ENCODE measurements at regions not wholly inside any gene's neighbourhood (a gene's known extent, or its start where the extent isn't known, plus 50 kb on each side); places are given as distances from the start of the nearest gene placed in this dataset.
"Not testable (repeated sequence)": the region's sequence is repeated elsewhere in the genome, so short reads cannot be mapped to it uniquely, and the experiment has no call there.

GRCh38 chr1:60553730-60554129 is 480.2 kb upstream of the C1orf87 start:
- no peak for DNase-seq (ENCODE audit: low read depth in 3 of 3)

DNA sequence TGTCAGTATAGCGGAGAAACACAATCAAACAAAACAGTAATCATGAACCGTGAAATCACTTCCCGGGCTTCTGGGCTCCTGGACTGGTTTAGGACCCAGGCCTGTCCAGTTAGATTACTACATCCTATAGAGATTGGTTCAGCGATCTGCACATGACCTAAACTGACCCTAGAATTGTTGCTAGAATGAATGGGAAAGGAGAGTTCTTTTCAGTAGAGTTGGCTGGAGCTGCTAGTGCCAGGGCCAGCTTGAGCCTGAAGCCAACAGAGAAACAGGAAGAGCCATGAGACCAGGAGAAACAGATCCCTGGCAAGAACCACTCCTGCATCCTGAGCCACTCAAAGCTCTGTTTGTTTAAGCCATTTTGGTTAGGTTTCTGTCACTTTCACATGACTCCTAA is 474.3 kb upstream of the C1orf87 start:
- no peak for DNase-seq (ENCODE audit: low read depth in 3 of 3)

GRCh38 chr1:60541831-60542532 is 468.4 kb upstream of the C1orf87 start:
- no peak for DNase-seq (ENCODE audit: low read depth in 3 of 3)

DNA sequence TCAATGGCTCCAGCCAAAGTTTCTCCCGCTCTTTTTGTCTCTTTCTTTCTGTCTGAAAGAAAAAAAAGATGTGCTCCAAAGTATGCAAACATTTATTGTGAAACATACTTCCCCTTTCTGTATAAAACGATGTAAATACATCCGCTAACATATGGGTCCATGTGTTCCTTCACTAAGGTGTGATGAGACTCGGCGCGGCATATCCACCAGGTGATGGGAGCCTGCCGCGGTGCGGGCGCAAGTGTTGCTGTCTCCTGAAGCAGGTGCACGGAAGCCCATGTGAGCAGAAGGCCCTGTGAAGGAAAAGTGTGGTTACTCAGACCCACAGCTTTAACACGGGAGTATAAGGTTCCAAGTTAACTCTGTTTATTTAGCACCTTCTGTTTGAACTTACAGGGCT is 466.6 kb upstream of the C1orf87 start:
- DNase-seq (ENCODE audit: low read depth in 3 of 3), result no peak

DNA sequence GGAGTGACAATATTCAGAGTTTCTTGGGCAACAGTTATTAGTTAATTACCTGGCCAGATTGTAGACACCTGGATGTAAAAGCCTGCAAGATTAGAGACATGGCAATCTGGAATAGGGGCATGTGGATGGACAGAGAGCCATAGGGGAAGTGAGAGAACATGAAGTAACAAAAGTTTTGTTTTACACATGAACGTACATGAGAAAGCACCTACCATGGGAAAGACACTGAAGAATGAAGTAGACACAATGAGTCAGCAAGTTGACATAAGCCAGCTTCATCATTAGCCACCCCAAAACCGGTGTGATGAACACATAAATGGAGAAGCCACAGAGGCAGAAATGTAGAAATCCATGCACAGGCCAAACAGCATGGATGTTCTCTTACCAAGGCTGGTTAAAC is 462.1 kb upstream of the C1orf87 start:
- DNase-seq (ENCODE audit: low read depth in 3 of 3), result no peak

- no peak for DNase-seq (ENCODE audit: low read depth in 3 of 3)
These were observed 454.0 kb upstream of the C1orf87 start for GRCh38 chr1:60527567-60527966.

DNA sequence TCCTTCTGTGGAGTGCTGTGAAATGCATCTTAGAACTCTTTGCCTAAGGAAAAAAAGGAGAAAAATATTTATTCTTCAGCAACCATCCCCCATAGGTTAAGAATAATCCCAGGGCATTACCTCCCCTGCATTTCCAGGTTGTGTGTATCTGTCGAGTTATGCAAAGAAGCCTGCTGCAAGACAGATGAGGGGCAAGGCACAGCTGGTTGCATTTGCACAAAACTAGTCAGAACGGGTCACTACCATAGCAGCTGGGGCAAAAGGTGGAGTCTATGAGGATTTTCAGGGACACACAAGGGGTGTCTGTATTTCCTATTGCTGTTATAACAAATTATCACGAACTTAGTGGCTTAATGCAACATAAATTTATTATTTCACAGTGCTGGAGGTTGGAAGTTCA is 443.4 kb upstream of the C1orf87 start:
- no peak for DNase-seq (ENCODE audit: low read depth in 3 of 3)

GRCh38 chr1:60510162-60510561 is 436.6 kb upstream of the C1orf87 start:
- no peak for DNase-seq (ENCODE audit: low read depth in 3 of 3)

- no peak for DNase-seq (ENCODE audit: low read depth in 3 of 3)
These were observed 430.8 kb upstream of the C1orf87 start for GRCh38 chr1:60504206-60504840.

DNA sequence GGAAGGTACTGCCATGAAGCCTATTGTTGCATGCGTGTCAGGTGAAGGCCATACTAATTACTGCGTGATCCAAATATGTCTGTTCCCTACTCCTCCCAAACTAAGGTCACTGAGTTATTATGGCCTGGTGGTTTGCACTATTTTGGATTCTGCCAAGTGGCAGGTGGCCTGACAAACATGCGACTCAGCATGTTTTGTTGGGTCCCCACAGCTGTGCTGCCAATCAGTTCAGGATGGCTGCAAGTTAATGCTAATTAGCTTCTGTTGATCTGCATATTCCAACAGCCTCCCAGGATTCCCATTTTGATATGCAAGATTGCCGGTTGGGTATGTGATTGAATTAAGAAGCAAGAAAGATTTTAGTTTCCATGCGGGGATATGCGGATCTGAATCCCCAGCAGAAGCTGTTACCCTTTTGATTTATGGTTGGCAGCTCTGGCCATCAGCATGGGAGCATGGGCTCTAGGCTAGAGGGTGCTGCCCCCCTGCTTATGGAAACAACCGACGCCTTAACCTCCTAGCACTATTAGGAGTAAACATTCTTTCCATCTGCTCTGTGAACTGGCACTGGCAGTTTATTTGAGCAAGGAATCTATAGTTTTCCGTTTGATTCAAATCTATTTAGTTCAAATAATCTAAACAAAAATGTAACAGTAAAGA is 429.8 kb upstream of the C1orf87 start:
- no peak for DNase-seq (ENCODE audit: low read depth in 3 of 3)

- no peak for DNase-seq (ENCODE audit: low read depth in 3 of 3)
These were observed 428.9 kb upstream of the C1orf87 start for GRCh38 chr1:60502506-60502905.

DNA sequence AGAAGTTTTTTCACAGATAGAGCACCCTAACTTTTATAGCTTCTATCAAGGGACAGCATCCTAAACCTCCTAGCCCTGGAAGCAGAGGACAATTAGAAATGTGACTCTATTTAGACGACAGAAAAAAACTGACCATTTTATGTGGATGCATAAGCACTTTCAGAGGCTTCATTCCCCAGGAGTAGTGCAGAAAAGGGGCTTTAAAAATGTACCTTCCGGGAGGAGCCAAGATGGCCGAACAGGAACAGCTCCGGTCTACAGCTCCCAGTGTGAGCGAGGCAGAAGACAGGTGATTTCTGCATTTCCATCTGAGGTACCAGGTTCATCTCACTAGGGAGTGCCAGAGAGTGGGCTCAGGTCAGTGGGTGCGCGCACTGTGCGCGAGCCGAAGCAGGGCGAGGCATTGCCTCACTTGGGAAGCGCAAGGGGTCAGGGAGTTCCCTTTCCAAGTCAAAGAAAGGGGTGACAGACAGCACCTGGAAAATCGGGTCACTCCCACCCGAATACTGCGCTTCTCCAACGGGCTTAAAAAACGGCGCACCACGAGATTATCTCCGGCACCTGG is 416.4 kb upstream of the C1orf87 start:
- not testable (repeated sequence) for DNase-seq (ENCODE audit: low read depth in 3 of 3)

DNA sequence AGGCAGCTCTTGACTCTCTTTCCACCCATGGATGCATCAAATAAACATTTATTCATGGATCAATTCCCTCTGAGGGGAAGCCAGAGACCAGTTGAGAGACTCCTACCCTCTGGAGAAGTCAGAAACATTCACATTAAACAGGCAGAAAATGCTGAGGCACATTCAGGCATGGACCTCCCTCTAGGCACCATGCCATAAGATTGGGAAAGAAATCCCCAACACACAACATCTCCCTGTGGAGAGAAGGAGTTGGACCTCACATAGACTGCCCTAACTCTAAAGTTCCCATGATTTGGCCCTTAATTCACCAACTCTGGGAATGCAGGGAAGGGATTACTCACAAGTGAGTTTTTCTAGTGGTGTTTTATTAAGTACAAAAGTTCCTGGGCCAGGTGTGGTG is 415.3 kb upstream of the C1orf87 start:
- no peak for DNase-seq (ENCODE audit: low read depth in 3 of 3)

DNA sequence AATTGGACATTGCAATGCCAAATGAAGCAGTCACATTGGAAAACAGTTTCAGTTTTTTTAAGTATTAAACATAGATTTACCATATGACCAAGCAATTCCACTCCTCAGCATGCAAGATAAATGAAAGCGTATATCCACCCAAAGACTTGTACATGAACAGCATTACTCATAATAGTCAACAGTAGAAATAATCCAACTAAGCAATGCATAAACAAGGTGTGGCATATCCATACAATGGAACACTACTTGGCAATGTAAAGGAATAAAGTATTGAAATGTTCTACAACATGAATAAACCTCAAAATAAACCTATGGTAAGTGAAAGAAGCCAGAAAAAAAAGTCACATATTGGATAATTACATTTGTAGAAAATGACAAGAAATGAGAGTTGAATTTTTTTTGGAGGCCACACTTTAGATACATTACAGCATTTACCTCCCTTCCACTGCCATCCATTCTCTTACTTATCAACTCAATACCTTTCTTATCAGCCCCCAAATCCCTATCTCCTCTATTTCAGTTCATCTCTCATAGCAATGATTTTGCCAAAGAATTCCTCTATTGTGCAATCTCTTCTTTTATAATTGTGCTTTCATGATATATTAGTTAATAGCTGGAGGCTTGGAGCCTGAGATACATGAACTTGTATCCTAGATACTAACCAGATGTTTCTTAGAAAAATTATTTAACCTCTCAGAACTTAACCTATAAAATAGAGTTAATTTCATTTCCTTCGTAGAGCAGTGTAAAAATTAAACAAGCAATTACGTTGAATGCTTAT is 414.2 kb upstream of the C1orf87 start:
- no peak for DNase-seq (ENCODE audit: low read depth in 3 of 3)

- DNase-seq (ENCODE audit: low read depth in 3 of 3), result no peak
These were observed 409.9 kb upstream of the C1orf87 start for GRCh38 chr1:60483509-60483908.

DNA sequence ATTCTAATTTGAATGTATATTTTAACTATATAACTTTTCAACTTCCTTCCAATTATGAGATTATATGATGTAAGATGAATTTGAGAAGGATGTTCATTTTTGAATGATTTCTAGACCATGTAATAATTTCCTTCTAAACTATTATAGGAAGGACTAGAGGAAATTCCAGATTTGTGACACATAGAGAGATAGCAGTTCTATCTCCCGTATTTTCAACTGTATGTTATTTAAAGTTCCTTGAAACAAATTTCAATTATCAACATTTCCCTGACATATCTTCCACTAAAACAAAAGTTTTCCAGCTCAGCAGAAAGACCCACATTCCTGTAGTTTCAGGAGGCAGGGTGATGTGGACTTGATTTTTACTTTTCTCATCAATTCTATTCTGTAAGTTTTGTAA is 396.7 kb upstream of the C1orf87 start:
- no peak for DNase-seq (ENCODE audit: low read depth in 3 of 3)

- DNase-seq (ENCODE audit: low read depth in 3 of 3), result no peak
These were observed 390.2 kb upstream of the C1orf87 start for GRCh38 chr1:60463786-60464185.

GRCh38 chr1:60463146-60463545 is 389.6 kb upstream of the C1orf87 start:
- DNase-seq (ENCODE audit: low read depth in 3 of 3), result no peak

- DNase-seq (ENCODE audit: low read depth in 3 of 3), result no peak
These were observed 388.5 kb upstream of the C1orf87 start for GRCh38 chr1:60461925-60462595.

GRCh38 chr1:60458111-60458510 is 384.5 kb upstream of the C1orf87 start:
- DNase-seq (ENCODE audit: low read depth in 3 of 3), result no peak

DNA sequence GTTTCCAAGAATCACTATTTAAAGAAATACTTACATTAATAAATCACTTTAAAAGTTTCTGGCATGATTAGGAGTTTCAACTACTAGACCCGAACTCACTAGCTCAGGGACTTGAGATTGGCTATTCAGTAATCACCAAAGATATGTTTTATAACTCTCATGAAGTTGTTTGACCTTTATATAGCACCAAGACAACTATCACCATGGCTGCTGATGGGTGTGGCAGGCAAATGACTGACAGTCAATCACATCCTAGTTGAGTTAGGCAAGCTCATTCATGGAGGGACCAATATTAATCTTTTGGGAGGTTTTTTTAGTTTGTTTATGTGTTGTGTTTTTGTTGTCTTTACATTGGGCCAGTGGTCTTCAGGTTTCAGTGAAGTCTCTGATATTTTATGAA is 376.3 kb upstream of the C1orf87 start:
- DNase-seq (ENCODE audit: low read depth in 3 of 3), result no peak

DNA sequence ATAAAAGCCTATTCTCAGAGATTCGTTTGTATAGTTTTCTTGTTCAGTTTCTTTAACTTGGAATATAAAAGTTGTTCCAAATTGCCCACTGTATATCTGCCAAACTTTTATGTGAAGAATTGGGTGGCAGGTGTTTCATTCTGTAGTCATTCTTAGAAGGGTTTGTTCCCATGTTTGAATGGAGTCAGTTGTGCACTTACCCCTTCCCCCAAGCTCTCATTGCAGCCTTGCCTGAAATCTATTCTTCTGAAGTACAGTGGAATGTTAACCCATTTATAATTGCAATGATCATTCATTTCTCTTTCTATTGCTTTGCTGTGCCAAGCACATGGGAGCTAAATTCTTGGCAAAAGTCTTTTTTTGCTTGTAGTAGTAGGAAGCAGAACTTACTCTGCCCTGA is 375.3 kb upstream of the C1orf87 start:
- no peak for DNase-seq (ENCODE audit: low read depth in 3 of 3)

Measured in stimulated activated CD4-positive, alpha-beta T cell treated with anti-CD3 and anti-CD28 coated beads, TNF-alpha, amount 100 ng/mL, for 48 hours (primary cell).